NB4 (cell line): ENCODE measurements at regions not wholly inside any gene's neighbourhood (a gene's known extent, or its start where the extent isn't known, plus 50 kb on each side); places are given as distances from the start of the nearest gene placed in this dataset.

Source experiments
- POLR2A ChIP-seq: IDR thresholded peaks from 2 replicates; pipeline ENCODE4 v1.6.1; 2011; ENCODE audit warnings: mild to moderate bottlenecking; ENCODE audit not compliant: insufficient read length; ENCODE audit errors: extremely low read depth
- TF ChIP-seq, protein P1 (sequence below): IDR thresholded peaks from one replicate; pipeline ENCODE4 v1.5.1; 2012; ENCODE audit warnings: low read depth, low read length

DNA sequence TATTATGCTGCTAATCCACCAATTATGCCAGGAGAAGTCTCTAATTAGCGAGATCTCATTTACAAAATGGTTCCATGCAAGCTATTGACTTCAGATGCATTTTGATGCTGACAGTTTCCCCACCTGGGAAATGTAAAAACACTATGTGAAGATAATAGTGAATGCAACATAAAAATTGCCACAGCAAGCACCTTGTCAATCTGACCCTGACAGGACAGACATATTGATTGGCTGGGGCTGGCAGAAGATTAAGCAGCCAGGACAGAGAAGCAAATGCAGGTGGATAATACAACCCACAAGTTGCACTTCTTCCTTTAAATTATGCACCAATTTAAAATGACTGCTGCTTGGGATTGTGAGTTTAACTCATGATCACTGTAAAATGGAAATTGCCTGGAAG is 642.8 kb upstream of the POT1 start:
- TF ChIP-seq, protein P1, sequence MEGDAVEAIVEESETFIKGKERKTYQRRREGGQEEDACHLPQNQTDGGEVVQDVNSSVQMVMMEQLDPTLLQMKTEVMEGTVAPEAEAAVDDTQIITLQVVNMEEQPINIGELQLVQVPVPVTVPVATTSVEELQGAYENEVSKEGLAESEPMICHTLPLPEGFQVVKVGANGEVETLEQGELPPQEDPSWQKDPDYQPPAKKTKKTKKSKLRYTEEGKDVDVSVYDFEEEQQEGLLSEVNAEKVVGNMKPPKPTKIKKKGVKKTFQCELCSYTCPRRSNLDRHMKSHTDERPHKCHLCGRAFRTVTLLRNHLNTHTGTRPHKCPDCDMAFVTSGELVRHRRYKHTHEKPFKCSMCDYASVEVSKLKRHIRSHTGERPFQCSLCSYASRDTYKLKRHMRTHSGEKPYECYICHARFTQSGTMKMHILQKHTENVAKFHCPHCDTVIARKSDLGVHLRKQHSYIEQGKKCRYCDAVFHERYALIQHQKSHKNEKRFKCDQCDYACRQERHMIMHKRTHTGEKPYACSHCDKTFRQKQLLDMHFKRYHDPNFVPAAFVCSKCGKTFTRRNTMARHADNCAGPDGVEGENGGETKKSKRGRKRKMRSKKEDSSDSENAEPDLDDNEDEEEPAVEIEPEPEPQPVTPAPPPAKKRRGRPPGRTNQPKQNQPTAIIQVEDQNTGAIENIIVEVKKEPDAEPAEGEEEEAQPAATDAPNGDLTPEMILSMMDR = no peak
- TF ChIP-seq POLR2A = no peak
